Left lung (tissue), 4 donors: ENCODE measurements at regions not wholly inside any gene's neighbourhood (a gene's known extent, or its start where the extent isn't known, plus 50 kb on each side); places are given as distances from the start of the nearest gene placed in this dataset.

Experiments
- ATAC-seq: fragments of 200-7000 bp; cut with Tn5 transposase; one replicate; pipeline ENCODE4 v1.9.1; 2020; ENCODE audit warnings: moderate library complexity
- DNase-seq, 4 donors: peaks; one replicate each; pipeline ENCODE4 v3.0.0-alpha.2; 2013 to 2020
- H3K27ac ChIP-seq, 2 donors: fragments of 200-600 bp; sonication (generic) in 1 of 2; one replicate each; pipeline versions ENCODE4 v1.5.0 to v1.8.0; 2020 to 2021
- H3K27me3 ChIP-seq, 2 donors: fragments of 200-600 bp; sonication (generic) in 1 of 2; one replicate each; pipeline versions ENCODE4 v1.5.0 to v1.8.0; 2020 to 2021
- H3K36me3 ChIP-seq, 2 donors: fragments of 200-600 bp; sonication (generic) in 1 of 2; one replicate each; pipeline versions ENCODE4 v1.5.0 to v1.8.0; 2020 to 2021
- H3K4me1 ChIP-seq, 2 donors: fragments of 200-600 bp; one replicate each; pipeline ENCODE4 v1.8.0; 2021
- H3K4me3 ChIP-seq, 2 donors: fragments of 200-600 bp; sonication (generic) in 1 of 2; one replicate each; pipeline versions ENCODE4 v1.5.0 to v1.8.0; 2020 to 2021; ENCODE audit warnings: mild to moderate bottlenecking in 1 of 2
- H3K9me3 ChIP-seq, 2 donors: fragments of 200-600 bp; sonication (generic) in 1 of 2; one replicate each; pipeline versions ENCODE4 v1.5.0 to v1.8.0; 2020 to 2021
- CTCF ChIP-seq, 2 donors: fragments of 200-600 bp; sonication (generic) in 1 of 2; IDR thresholded peaks; one replicate each; pipeline versions ENCODE4 v1.5.0 to v1.8.0; 2021; ENCODE audit warnings: antibody characterized with exemption in 2 of 2
- intact Hi-C, 2 donors: fragments of 100-400 bp; cut with DNase I; formaldehyde crosslinking; loops; one replicate each; pipeline versions ENCODE4 v1.11.2 to v1.14.2; 2022
- donor health status: DM: no; HTN: yes; CAD: no.
- donor health status: DM: no; HTN: no; CAD: no.

- Histone ChIP-seq H3K36me3 (no peaks in the 10 kb centered on the region), H3K4me1 (no peaks in the 10 kb centered on the region), H3K4me3 (no peak overlapping the region), H3K27me3 (peaks cover 0 to 5% of the 10 kb centered on the region in 2 donors), H3K9me3 (peaks cover 0 to 6% of the 10 kb centered on the region in 2 donors), H3K27ac (no peak overlapping the region)
- no peak for TF ChIP-seq CTCF (IDR thresholded peaks at IDR 0.05)
- DNase-seq (no peak), ATAC-seq (no peak)
- intact Hi-C loops: no loop called here
Observed at GRCh38 chr2:65628156-65628555, 195.8 kb upstream of the SPRED2 start.

GRCh38 chr2:65626831-65627230 lies 194.4 kb upstream of the SPRED2 start:
- no peaks in the 10 kb centered on the region for H3K36me3 ChIP-seq
- peaks cover 0 to 8% of the 10 kb centered on the region in 2 donors for H3K27me3 ChIP-seq
- H3K4me3 ChIP-seq: no peak overlapping the region
- TF ChIP-seq CTCF (IDR thresholded peaks at IDR 0.05): no peak
- H3K9me3 ChIP-seq: peaks cover 0 to 6% of the 10 kb centered on the region in 2 donors
- H3K4me1 ChIP-seq: no peaks in the 10 kb centered on the region
- no peak overlapping the region for H3K27ac ChIP-seq
- DNase-seq (no peak), ATAC-seq (no peak)
- intact Hi-C loops: no loop called here

GRCh38 chr2:65625982-65626381 lies 193.6 kb upstream of the SPRED2 start:
- Histone ChIP-seq H3K9me3 (peaks cover 0 to 6% of the 10 kb centered on the region in 2 donors), H3K36me3 (no peaks in the 10 kb centered on the region), H3K27ac (no peak overlapping the region), H3K27me3 (peaks cover 0 to 15% of the 10 kb centered on the region in 2 donors), H3K4me3 (no peak overlapping the region), H3K4me1 (no peaks in the 10 kb centered on the region)
- ATAC-seq (no peak), DNase-seq (no peak)
- intact Hi-C loops: no loop called here
- no peak for TF ChIP-seq CTCF (IDR thresholded peaks at IDR 0.05)

- Histone ChIP-seq H3K27ac (no peak overlapping the region), H3K4me3 (no peak overlapping the region), H3K9me3 (peaks cover 0 to 4% of the 10 kb centered on the region in 2 donors), H3K36me3 (no peaks in the 10 kb centered on the region), H3K27me3 (peaks cover 0 to 18% of the 10 kb centered on the region in 2 donors), H3K4me1 (no peaks in the 10 kb centered on the region)
- no peak for TF ChIP-seq CTCF (IDR thresholded peaks at IDR 0.05)
- intact Hi-C loops: no loop called here
- ATAC-seq (no peak), DNase-seq (no peak)
Observed at GRCh38 chr2:65622951-65623535, 190.6 kb upstream of the SPRED2 start.

GRCh38 chr2:65622499-65622898 lies 190.1 kb upstream of the SPRED2 start:
- Histone ChIP-seq H3K9me3 (no peaks in the 10 kb centered on the region), H3K4me1 (no peaks in the 10 kb centered on the region), H3K4me3 (no peak overlapping the region), H3K36me3 (no peaks in the 10 kb centered on the region), H3K27ac (no peak overlapping the region), H3K27me3 (peaks cover 0 to 18% of the 10 kb centered on the region in 2 donors)
- no peak for TF ChIP-seq CTCF (IDR thresholded peaks at IDR 0.05)
- DNase-seq: no peak
- ATAC-seq: no peak
- intact Hi-C loops: no loop called here
